ENCODE measurements at regions not wholly inside any gene's neighbourhood (a gene's known extent, or its start where the extent isn't known, plus 50 kb on each side); places are given as distances from the start of the nearest gene placed in this dataset.

- TF ChIP-seq POLR2A (IDR thresholded peaks at IDR 0.05) (no peak), CTCF (IDR thresholded peaks at IDR 0.05 in 8 of 11, conservative IDR thresholded peaks at IDR 0.05 in 3 of 11) (no peak), POLR2AphosphoS5 (IDR thresholded peaks at IDR 0.05) (no peak)
These were observed 112.9 kb upstream of the IRS2 start for GRCh38 chr13:109899316-109899715.
